LNCAP (cell line): ENCODE measurements at regions not wholly inside any gene's neighbourhood (a gene's known extent, or its start where the extent isn't known, plus 50 kb on each side); places are given as distances from the start of the nearest gene placed in this dataset.
A peak's percentile ranks its signal among the peaks of the same experiment; 100 is the strongest.

Experiments
- TF ChIP-seq, protein P1 (sequence below): fragments of 450-650 bp; IDR thresholded peaks from 2 replicates; pipeline ENCODE4 v1.5.1; 2017; ENCODE audit warnings: mild to moderate bottlenecking

DNA sequence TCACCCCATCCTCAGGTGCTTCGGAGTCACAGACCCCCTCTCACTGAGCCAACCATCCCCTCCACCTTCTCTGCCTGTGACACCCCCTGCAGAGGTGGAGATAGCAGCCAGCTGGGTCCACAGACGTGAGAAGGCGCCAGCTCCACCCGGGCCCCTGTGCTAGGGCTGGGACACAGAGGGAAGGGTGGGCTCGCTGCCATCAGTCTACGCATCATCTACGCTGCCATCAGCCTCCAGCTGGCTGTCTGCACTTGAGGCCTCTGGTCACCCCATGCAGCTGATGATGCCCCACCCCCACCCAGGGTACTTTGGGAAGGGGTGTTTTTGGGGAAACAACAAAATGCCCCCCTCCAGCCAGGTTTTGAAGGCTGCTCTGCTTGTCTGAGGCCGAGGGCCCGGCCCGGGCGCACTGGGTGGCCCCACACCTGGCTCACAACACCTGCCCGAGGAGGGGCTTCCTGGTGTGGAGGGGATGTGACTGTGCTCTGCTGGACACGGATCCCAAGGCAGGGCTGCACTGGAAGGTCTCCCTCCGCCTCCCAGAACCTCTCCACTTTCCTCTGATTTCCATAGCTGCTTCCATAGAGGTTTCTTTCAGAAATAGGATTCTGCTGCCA is 163.4 kb upstream of the IQSEC1 start:
- TF ChIP-seq, protein P1, sequence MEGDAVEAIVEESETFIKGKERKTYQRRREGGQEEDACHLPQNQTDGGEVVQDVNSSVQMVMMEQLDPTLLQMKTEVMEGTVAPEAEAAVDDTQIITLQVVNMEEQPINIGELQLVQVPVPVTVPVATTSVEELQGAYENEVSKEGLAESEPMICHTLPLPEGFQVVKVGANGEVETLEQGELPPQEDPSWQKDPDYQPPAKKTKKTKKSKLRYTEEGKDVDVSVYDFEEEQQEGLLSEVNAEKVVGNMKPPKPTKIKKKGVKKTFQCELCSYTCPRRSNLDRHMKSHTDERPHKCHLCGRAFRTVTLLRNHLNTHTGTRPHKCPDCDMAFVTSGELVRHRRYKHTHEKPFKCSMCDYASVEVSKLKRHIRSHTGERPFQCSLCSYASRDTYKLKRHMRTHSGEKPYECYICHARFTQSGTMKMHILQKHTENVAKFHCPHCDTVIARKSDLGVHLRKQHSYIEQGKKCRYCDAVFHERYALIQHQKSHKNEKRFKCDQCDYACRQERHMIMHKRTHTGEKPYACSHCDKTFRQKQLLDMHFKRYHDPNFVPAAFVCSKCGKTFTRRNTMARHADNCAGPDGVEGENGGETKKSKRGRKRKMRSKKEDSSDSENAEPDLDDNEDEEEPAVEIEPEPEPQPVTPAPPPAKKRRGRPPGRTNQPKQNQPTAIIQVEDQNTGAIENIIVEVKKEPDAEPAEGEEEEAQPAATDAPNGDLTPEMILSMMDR = no peak

DNA sequence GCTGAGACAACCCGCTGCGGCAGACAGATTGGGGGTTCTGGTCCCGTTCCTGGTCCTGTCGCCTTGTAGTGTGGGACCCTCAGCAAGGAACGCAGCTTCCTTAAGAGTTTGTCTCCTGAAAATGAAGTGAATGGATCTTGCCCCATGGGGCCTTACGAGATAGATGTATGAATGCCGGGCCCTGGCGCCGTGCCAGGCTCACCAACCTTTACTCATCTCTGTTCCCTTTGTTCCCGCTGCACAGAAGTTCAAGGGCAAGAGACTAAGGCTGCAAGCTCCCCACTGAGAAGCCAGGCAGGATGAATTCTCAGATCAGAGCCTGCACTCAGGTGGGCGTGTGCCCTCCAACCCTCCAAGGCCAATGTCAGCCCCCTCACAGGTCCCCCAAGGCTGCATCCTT is 162.7 kb upstream of the IQSEC1 start:
- TF ChIP-seq, protein P1 = no peak

DNA sequence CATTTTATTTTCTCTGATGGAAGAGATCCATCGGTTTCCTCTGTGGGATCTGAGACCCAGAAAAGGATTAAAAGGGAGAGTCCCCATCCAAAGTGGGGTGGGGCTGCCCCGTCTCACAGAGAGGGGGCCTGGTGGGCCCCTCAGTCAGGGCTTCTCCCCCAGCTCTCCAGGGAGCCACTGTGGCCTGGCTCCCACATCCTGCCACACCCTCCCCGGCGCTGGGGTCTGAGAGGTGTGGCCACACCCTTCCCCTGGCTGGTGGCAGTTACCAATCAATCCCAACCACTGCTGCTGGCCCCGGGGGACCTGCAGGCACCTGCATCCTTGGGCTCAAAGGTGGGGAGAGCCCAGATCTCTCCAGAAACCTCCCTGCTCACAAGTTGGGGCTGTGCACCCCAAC is 161.8 kb upstream of the IQSEC1 start:
- TF ChIP-seq, protein P1 = no peak

DNA sequence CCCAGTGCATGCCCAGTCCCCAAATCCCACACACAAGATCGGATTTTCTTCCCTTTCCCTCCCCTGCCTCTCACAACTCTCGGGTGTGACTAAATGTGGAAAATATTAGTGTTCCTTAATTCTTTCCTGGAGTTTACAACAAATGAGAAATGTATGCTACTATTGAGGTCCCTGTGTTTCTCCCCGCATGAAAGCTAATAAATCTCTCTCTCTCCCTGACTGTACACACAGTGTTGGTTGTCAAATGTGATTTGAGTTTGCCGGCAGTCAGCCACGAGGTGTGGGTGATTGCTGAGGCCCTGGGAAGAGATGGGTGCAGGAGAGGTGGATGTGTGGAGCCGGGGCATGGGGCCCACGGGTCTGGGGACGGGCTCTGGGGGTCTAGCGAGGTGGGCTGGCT is 161.4 kb upstream of the IQSEC1 start:
- TF ChIP-seq, protein P1 = no peak

DNA sequence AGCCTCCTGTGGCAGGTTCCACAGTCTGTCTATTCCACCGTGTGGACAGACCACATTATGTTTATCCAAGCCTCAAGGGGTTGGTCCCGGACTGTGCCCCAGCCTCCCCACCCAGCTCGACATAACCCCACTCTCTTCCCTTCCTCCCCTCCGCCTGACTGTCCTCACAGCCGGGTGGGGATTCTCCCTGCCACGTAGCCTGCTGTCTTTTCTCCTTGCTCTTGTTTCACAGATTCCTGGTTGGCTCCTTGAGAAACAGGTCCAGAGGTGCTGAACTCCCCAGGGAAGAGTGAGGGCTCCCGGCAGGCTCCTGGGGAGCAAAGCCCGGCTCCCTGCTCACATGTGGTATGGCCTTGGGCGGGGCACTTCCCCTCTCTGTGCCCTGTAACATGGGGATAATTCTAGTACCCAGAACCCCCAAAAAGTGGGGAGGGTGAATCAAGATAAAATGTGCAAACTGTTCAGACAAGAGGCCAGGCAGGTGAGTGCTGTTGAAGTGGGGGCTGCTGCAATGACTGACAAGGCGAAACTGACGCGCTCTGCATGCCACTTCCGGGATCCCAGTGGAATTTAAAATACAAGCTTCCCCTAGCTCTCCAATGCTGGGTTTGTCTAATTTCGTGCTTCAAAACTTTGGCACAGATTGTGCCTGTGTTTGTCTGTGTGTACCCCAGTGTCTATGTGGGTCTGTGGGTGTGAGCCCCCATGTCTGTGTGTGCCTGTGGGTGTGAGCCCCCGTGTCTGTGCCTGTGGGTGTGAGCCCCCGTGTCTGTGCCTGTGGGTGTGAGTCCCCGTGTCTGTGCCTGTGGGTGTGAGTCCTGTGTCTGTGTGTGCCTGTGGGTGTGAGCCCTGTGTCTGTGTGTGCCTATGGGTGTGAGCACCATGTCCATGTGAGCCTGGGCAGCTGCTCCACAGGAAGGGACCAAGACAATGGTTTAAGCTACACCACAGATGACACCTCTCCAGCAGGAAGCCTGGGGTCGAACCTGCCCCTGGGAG is 160.6 kb upstream of the IQSEC1 start:
- TF ChIP-seq, protein P1 = no peak

DNA sequence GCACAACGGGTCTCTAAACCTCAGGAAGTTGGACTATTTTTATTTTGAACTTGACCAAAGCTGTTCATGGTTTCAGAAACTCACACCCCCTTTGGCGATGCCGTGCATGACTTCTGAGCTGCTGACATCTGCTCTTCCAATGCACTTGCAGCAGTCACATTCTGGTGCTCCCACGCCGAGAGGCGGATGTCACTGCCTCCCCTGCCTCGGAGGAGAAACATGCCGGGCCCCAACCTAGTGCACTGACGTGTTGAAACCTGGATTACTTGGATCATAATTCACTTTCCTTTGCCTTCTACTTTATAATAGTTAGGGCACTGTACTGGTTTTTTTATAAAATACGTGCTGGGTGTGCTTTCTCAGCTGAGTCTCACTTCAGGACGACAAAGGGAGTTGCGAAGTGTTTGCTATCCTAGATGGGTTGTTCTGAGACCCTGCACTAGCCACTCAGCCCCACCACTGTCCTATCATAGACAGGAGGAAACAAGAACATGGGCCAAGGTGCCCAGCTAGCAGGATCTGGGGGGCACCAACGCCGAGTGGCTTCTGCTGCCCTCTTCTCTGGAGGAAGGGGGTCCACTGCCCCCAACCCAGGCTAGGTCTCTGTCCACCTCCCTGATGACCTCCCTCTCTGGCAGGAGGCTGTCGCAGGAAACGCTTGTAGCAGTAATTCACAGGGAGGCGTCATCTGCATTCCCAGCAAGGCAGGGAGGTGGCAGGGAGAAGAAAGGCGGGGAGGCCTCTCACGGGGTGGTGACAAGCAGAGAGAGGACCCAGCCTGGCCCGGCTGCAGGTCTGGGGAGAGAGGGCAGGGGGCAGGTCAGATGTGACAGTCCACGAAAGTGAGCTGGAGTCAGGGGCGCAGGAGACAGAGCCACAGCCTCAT is 158.8 kb upstream of the IQSEC1 start:
- TF ChIP-seq, protein P1 = no peak

DNA sequence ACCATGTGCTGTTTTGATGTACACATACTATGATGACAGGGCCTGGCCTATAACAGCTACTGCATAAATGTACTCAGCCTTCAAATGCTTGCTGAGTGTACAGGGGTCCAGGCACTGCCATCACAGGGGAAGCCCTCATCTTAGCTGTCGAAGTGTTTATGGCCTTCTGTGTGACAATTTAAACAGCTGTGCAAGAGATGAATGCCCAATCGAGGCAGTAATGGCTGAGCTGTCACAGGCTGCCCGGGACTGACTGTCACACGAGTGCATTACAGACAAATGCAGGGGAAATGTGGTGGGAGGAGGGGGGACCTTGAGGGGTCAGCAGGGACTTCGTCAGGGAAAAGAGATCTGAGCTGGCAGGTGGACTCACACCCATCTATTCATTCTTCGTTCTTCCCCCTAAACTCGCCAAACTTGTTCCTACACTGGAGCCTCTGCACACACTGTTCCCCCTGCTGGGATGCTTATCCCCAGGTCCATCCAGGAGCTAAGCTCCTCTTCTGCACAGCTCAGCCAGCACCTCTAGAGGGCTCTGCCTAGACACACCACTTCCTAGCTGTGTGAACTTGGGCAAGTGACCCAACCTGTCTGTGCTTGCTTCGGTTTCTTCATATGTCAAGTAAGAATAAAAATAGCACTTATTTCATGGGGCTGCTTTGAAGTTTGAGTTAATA is 156.2 kb upstream of the IQSEC1 start:
- TF ChIP-seq, protein P1 = peak; percentile 67
